Hepatocyte (in vitro differentiated cells): ENCODE measurements at regions not wholly inside any gene's neighbourhood (a gene's known extent, or its start where the extent isn't known, plus 50 kb on each side); places are given as distances from the start of the nearest gene placed in this dataset.

Experiments
- EZH2 ChIP-seq: fragments of 200-600 bp; sonication (generic); IDR thresholded peaks from 2 replicates; pipeline ENCODE4 v1.6.1; 2016; ENCODE audit warnings: antibody characterized with exemption, mild to moderate bottlenecking, borderline replicate concordance
- TF ChIP-seq, protein P1 (sequence below): fragments of 200-600 bp; sonication (generic); IDR thresholded peaks from 2 replicates; pipeline ENCODE4 v1.5.1; 2016; ENCODE audit warnings: antibody characterized with exemption, mild to moderate bottlenecking; ENCODE audit not compliant: poor library complexity

DNA sequence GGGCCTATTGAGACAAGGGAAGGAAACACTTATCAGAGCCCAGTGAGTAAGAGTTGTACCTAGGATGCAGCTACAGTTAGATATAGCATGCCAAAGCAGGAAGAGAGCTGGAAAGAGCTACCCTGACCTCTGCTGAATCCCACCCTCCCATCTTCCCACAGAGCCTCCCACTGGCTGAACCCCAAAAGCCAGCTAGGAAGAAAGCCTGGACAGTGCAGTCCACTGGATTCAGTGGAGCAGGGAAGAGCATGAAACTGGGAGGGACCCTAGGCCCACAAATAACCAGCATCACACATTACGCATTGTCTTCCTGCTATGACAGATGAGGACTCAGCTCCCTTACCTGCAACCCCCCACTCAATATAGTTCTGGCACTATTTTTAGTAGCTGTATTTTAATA, 81.5 kb upstream of the AKAP13 start:
- TF ChIP-seq, protein P1, sequence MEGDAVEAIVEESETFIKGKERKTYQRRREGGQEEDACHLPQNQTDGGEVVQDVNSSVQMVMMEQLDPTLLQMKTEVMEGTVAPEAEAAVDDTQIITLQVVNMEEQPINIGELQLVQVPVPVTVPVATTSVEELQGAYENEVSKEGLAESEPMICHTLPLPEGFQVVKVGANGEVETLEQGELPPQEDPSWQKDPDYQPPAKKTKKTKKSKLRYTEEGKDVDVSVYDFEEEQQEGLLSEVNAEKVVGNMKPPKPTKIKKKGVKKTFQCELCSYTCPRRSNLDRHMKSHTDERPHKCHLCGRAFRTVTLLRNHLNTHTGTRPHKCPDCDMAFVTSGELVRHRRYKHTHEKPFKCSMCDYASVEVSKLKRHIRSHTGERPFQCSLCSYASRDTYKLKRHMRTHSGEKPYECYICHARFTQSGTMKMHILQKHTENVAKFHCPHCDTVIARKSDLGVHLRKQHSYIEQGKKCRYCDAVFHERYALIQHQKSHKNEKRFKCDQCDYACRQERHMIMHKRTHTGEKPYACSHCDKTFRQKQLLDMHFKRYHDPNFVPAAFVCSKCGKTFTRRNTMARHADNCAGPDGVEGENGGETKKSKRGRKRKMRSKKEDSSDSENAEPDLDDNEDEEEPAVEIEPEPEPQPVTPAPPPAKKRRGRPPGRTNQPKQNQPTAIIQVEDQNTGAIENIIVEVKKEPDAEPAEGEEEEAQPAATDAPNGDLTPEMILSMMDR, result no peak
- no peak for TF ChIP-seq EZH2
